DOHH2 (cell line): ENCODE measurements at regions not wholly inside any gene's neighbourhood (a gene's known extent, or its start where the extent isn't known, plus 50 kb on each side); places are given as distances from the start of the nearest gene placed in this dataset.

Experiments used
- H3F3A ChIP-seq: fragments of 200-600 bp; sonication (generic), shearing (Covaris generic); 2 replicates; pipeline ENCODE4 v1.6.0; 2016; ENCODE audit warnings: antibody characterized with exemption, mild to moderate bottlenecking; ENCODE audit not compliant: control insufficient read depth, insufficient read depth
- H3K27ac ChIP-seq: fragments of 200-600 bp; sonication (generic); 2 replicates; pipeline ENCODE4 v1.5.1; 2014; ENCODE audit warnings: low read depth, mild to moderate bottlenecking, low read length, moderate library complexity
- H3K27me3 ChIP-seq: fragments of 200-600 bp; sonication (generic); 2 replicates; pipeline ENCODE4 v1.6.1; 2014; ENCODE audit warnings: mild to moderate bottlenecking, low read length, mixed read lengths; ENCODE audit not compliant: control insufficient read depth
- H3K36me3 ChIP-seq: fragments of 200-600 bp; sonication (generic); 2 replicates; pipeline ENCODE4 v1.6.1; 2014; ENCODE audit warnings: mild to moderate bottlenecking, low read length, moderate library complexity, mixed read lengths; ENCODE audit not compliant: control insufficient read depth
- H3K4me1 ChIP-seq: fragments of 200-600 bp; sonication (generic); 2 replicates; pipeline ENCODE4 v1.6.1; 2014; ENCODE audit warnings: mild to moderate bottlenecking, low read length, mixed read lengths; ENCODE audit not compliant: control insufficient read depth
- H3K4me2 ChIP-seq: fragments of 200-600 bp; sonication (generic); 2 replicates; pipeline ENCODE4 v1.6.0; 2014; ENCODE audit warnings: mild to moderate bottlenecking, low read length, moderate library complexity
- H3K4me3 ChIP-seq: fragments of 200-600 bp; sonication (generic); 2 replicates; pipeline ENCODE4 v1.5.1; 2014; ENCODE audit warnings: mild to moderate bottlenecking, low read length, mixed read lengths
- H3K79me2 ChIP-seq: fragments of 200-600 bp; sonication (generic); 2 replicates; pipeline ENCODE4 v1.6.1; 2014; ENCODE audit warnings: mild to moderate bottlenecking, low read length, mixed read lengths; ENCODE audit not compliant: control insufficient read depth
- H3K9me2 ChIP-seq: fragments of 200-600 bp; sonication (generic); replicated peaks from 2 replicates; pipeline ENCODE4 v1.6.1; 2014; ENCODE audit warnings: mild to moderate bottlenecking, low read length, mixed read lengths; ENCODE audit not compliant: control insufficient read depth
- H3K9me3 ChIP-seq: fragments of 200-600 bp; sonication (generic); 2 replicates; pipeline ENCODE4 v1.6.1; 2014; ENCODE audit warnings: antibody characterized with exemption, low read length, mixed read lengths; ENCODE audit not compliant: control insufficient read depth, insufficient read depth
- H4K20me1 ChIP-seq: fragments of 200-600 bp; sonication (generic); 2 replicates; pipeline ENCODE4 v1.6.0; 2014; ENCODE audit warnings: low read depth, mild to moderate bottlenecking, antibody characterized with exemption, low read length, moderate library complexity; ENCODE audit not compliant: control insufficient read depth, insufficient read depth
- CTCF ChIP-seq: fragments of 200-600 bp; sonication (generic); IDR thresholded peaks from one replicate; pipeline ENCODE4 v1.5.1; 2014; ENCODE audit warnings: antibody characterized with exemption, mild to moderate bottlenecking, low read depth, low read length; ENCODE audit not compliant: poor library complexity, severe bottlenecking
- EZH2phosphoT487 ChIP-seq: fragments of 200-600 bp; sonication (generic); IDR thresholded peaks from 2 replicates; pipeline ENCODE4 v1.6.1; 2017; ENCODE audit warnings: borderline replicate concordance, mild to moderate bottlenecking, antibody characterized with exemption, low read length, moderate library complexity, mixed read lengths

DNA sequence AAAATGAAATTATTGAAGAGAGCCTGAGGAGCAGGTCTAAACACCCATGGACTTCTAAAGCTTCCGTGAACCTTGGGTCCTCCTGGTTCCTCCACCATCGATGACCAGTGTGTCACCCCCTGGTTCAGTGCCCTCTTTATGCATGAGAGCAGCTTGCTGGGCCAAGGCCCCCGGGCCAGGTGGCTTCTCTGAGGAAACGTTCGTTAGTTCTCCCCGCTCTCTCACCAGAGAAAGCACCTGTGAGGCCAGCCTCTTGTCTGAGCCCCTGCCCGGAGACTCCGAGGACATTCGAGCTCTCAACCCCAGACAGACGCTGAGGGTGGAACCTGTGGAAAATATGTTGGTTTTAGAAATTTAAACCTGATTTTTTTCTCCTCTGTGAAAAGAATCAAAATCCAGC, 92.4 kb downstream of the GLI2 start:
- Histone ChIP-seq H4K20me1 (no peaks in the 10 kb centered on the region), H3K36me3 (no peaks in the 10 kb centered on the region), H3K79me2 (no peaks in the 10 kb centered on the region), H3K4me1 (no peaks in the 10 kb centered on the region), H3K4me2 (no peak overlapping the region), H3K9me2 (no peaks in the 10 kb centered on the region), H3K27me3 (no peaks in the 10 kb centered on the region), H3K9me3 (no peaks in the 10 kb centered on the region), H3K4me3 (no peak overlapping the region), H3K27ac (no peak overlapping the region), H3F3A (no peaks in the 10 kb centered on the region)
- TF ChIP-seq CTCF, result no peak
- no peak for TF ChIP-seq EZH2phosphoT487

GRCh38 chr2:120828829-120829632, 93.4 kb downstream of the GLI2 start:
- Histone ChIP-seq H3K9me3 (no peaks in the 10 kb centered on the region), H3K27me3 (no peaks in the 10 kb centered on the region)

DNA sequence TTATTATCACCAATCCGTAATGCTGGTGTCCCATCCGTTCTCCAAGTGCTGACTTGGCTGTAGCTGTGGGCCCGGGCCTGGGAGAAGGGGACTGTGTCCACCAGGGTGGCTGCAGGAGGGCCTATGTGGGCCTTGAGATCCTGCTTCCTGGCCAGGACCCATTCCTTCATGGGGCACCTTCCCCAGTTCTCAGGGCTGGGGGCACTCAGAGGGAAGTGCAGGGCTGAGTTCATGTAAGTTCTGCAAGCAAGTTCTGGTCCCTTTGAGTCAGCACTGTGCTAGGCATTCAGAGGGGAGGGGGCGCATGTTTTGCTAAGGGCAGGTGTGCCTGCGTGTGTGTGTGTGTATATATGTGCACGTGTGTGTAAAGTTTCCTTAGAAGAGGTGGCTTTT, 94.0 kb downstream of the GLI2 start:
- H3F3A ChIP-seq, result no peaks in the 10 kb centered on the region
- no peak overlapping the region for H3K4me2 ChIP-seq
- H3K4me1 ChIP-seq, result no peaks in the 10 kb centered on the region
- no peaks in the 10 kb centered on the region for H3K9me3 ChIP-seq
- no peak overlapping the region for H3K27ac ChIP-seq
- no peaks in the 10 kb centered on the region for H3K36me3 ChIP-seq
- H4K20me1 ChIP-seq, result no peaks in the 10 kb centered on the region
- no peak for TF ChIP-seq CTCF
- TF ChIP-seq EZH2phosphoT487, result no peak
- H3K9me2 ChIP-seq, result no peaks in the 10 kb centered on the region
- no peaks in the 10 kb centered on the region for H3K79me2 ChIP-seq
- no peak overlapping the region for H3K4me3 ChIP-seq
- no peaks in the 10 kb centered on the region for H3K27me3 ChIP-seq

More at GRCh38 chr2:120828829-120829632, 93.4 kb downstream of the GLI2 start:
- Histone ChIP-seq H3K4me2 (no peak overlapping the region), H3K79me2 (no peaks in the 10 kb centered on the region), H3K27ac (no peak overlapping the region), H4K20me1 (no peaks in the 10 kb centered on the region), H3K9me2 (no peaks in the 10 kb centered on the region), H3K4me1 (no peaks in the 10 kb centered on the region), H3K36me3 (no peaks in the 10 kb centered on the region), H3K4me3 (no peak overlapping the region), H3F3A (no peaks in the 10 kb centered on the region)
- TF ChIP-seq EZH2phosphoT487, result no peak
- no peak for TF ChIP-seq CTCF
